WTC11 (cell line): ENCODE measurements at regions not wholly inside any gene's neighbourhood (a gene's known extent, or its start where the extent isn't known, plus 50 kb on each side); places are given as distances from the start of the nearest gene placed in this dataset.

Source experiments
- ATAC-seq: fragments of 200-7000 bp; cut with Tn5 transposase; 2 replicates; pipeline ENCODE4 v1.10.0; 2021; ENCODE audit warnings: mild to moderate bottlenecking, moderate library complexity
- CTCF ChIA-PET: fragments of 300-600 bp; sonication (Branson Sonifier 250); formaldehyde crosslinking; loops from one replicate; lab custom pipeline; 2021; ENCODE audit warnings: antibody characterized with exemption; lab: Charles Lee
- POLR2A ChIA-PET: fragments of 350-600 bp; sonication (Branson Sonifier 250); formaldehyde crosslinking; loops from one replicate; lab custom pipeline; 2021; ENCODE audit warnings: antibody characterized with exemption; lab: Charles Lee
- DNase-seq: peaks from one replicate; pipeline ENCODE4 v3.0.0; 2021; ENCODE audit warnings: low spot score
- H3K27ac Mint-ChIP-seq: 2 replicates; pipeline ENCODE4 v1.8.0; 2021; ENCODE audit warnings: mixed read lengths
- H3K27me3 Mint-ChIP-seq: 2 replicates; pipeline ENCODE4 v1.8.0; 2021; ENCODE audit warnings: low read depth, mild to moderate bottlenecking, moderate library complexity, mixed read lengths
- H3K36me3 Mint-ChIP-seq: 2 replicates; pipeline ENCODE4 v1.8.0; 2021; ENCODE audit warnings: mixed read lengths
- H3K4me1 Mint-ChIP-seq: 2 replicates; pipeline ENCODE4 v1.8.0; 2022; ENCODE audit warnings: mixed read lengths
- H3K4me3 Mint-ChIP-seq: 2 replicates; pipeline ENCODE4 v1.8.0; 2021; ENCODE audit warnings: mild to moderate bottlenecking, moderate library complexity, mixed read lengths
- H3K9me3 Mint-ChIP-seq: 2 replicates; pipeline ENCODE4 v1.8.0; 2021; ENCODE audit warnings: mixed read lengths
- ATF2 ChIP-seq: sonication (generic); formaldehyde crosslinking; IDR thresholded peaks from 2 replicates; pipeline ENCODE4 v1.8.1; 2022; ENCODE audit warnings: low read depth, missing genetic modification reagents, borderline replicate concordance
- CDX4 ChIP-seq: fragments of 250-450 bp; sonication (Bioruptor Pico); IDR thresholded peaks from 2 replicates; pipeline ENCODE4 v1.9.0; 2021; ENCODE audit warnings: moderate library complexity, mild to moderate bottlenecking, inconsistent platforms, borderline replicate concordance
- E2F5 ChIP-seq: sonication (generic); formaldehyde crosslinking; IDR thresholded peaks from 2 replicates; pipeline ENCODE4 v1.8.1; 2022; ENCODE audit warnings: mild to moderate bottlenecking, moderate library complexity, missing genetic modification reagents
- ERG ChIP-seq: fragments of 250-450 bp; sonication (Bioruptor Pico); IDR thresholded peaks from 2 replicates; pipeline ENCODE4 v1.8.0; 2021; ENCODE audit warnings: mild to moderate bottlenecking
- FOXJ3 ChIP-seq: sonication (generic); formaldehyde crosslinking; IDR thresholded peaks from 2 replicates; pipeline ENCODE4 v1.9.0; 2021; ENCODE audit warnings: missing genetic modification reagents, mild to moderate bottlenecking, borderline replicate concordance
- FOXP1 ChIP-seq: sonication (generic); formaldehyde crosslinking; IDR thresholded peaks from 2 replicates; pipeline ENCODE4 v1.8.0; 2022; ENCODE audit warnings: missing genetic modification reagents, mild to moderate bottlenecking, moderate library complexity, borderline replicate concordance
- GTF2I ChIP-seq: fragments of 250-450 bp; sonication (Bioruptor Pico); conservative IDR thresholded peaks from 2 replicates; pipeline ENCODE4 v1.4.0; 2021; ENCODE audit warnings: mild to moderate bottlenecking
- HMGA2 ChIP-seq: fragments of 250-450 bp; sonication (Bioruptor Pico); IDR thresholded peaks from 2 replicates; pipeline ENCODE4 v1.4.0; 2021; ENCODE audit warnings: mild to moderate bottlenecking, moderate library complexity
- JAZF1 ChIP-seq: fragments of 250-450 bp; sonication (Bioruptor Pico); IDR thresholded peaks from 2 replicates; pipeline ENCODE4 v1.9.0; 2021; ENCODE audit warnings: moderate library complexity, mild to moderate bottlenecking, inconsistent platforms
- KAT7 ChIP-seq: sonication (generic); formaldehyde crosslinking; IDR thresholded peaks from 2 replicates; pipeline ENCODE4 v1.8.1; 2023; ENCODE audit warnings: missing genetic modification reagents, mild to moderate bottlenecking, borderline replicate concordance
- MXD4 ChIP-seq: fragments of 250-450 bp; sonication (Bioruptor Pico); IDR thresholded peaks from 2 replicates; pipeline ENCODE4 v1.8.0; 2021; ENCODE audit warnings: mild to moderate bottlenecking, moderate library complexity, borderline replicate concordance
- RELA ChIP-seq: sonication (generic); formaldehyde crosslinking; IDR thresholded peaks from 2 replicates; pipeline ENCODE4 v1.8.1; 2022; ENCODE audit warnings: missing genetic modification reagents, mild to moderate bottlenecking, borderline replicate concordance
- TEAD1 ChIP-seq: sonication (generic); formaldehyde crosslinking; IDR thresholded peaks from 2 replicates; pipeline ENCODE4 v1.8.0; 2022; ENCODE audit warnings: mild to moderate bottlenecking, missing genetic modification reagents
- ZNF396 ChIP-seq: fragments of 250-450 bp; sonication (Bioruptor Pico); IDR thresholded peaks from 2 replicates; pipeline ENCODE4 v1.8.0; 2021; ENCODE audit warnings: mild to moderate bottlenecking, moderate library complexity, borderline replicate concordance
- ZNF416 ChIP-seq: fragments of 250-450 bp; sonication (Bioruptor Pico); IDR thresholded peaks from 2 replicates; pipeline ENCODE4 v1.9.0; 2021; ENCODE audit warnings: mild to moderate bottlenecking, inconsistent platforms
- ZNF532 ChIP-seq: fragments of 250-450 bp; sonication (Bioruptor Pico); IDR thresholded peaks from 2 replicates; pipeline ENCODE4 v1.9.0; 2021; ENCODE audit warnings: mild to moderate bottlenecking, borderline replicate concordance
- TF ChIP-seq, protein P1 (sequence below): sonication (generic); formaldehyde crosslinking; IDR thresholded peaks from 2 replicates; pipeline ENCODE4 v1.8.1; 2023; ENCODE audit warnings: mild to moderate bottlenecking, missing genetic modification reagents, borderline replicate concordance
- TF ChIP-seq, protein P2 (sequence below): fragments of 200-600 bp; IDR thresholded peaks from 2 replicates; pipeline ENCODE4 v1.8.0; 2022; ENCODE audit warnings: antibody characterized with exemption
- TF ChIP-seq, protein P3 (sequence below): sonication (generic); formaldehyde crosslinking; IDR thresholded peaks from 2 replicates; pipeline ENCODE4 v1.8.1; 2023; ENCODE audit warnings: mild to moderate bottlenecking, moderate library complexity, missing genetic modification reagents

GRCh38 chr16:58842746-58843145 is 108.6 kb upstream of the GOT2 start:
- H3K4me3 Mint-ChIP-seq: no peak overlapping the region
- H3K27me3 Mint-ChIP-seq: no peaks in the 10 kb centered on the region
- peaks cover 8% of the 10 kb centered on the region for H3K9me3 Mint-ChIP-seq
- ChIA-PET CTCF (interaction anchor here (1.3 kb wide), 1 partner anchor 29 kb away, joined by 13 read pairs; no protein-coding TSS in a partner anchor), POLR2A (no interaction called here)
- no peak overlapping the region for H3K27ac Mint-ChIP-seq
- peaks cover 2% of the 10 kb centered on the region; the same call in 1 of the 2 replicates for H3K4me1 Mint-ChIP-seq
- ATAC-seq: no peak
- peaks cover 11% of the 10 kb centered on the region for H3K36me3 Mint-ChIP-seq
- no peak for DNase-seq
- TF ChIP-seq ZNF532 (CRISPR knock-in tag) (no peak), KAT7 (CRISPR knock-in tag) (no peak), ZNF396 (CRISPR knock-in tag) (no peak), MXD4 (CRISPR knock-in tag) (no peak), GTF2I (CRISPR knock-in tag) (no peak), FOXP1 (CRISPR knock-in tag) (no peak), RELA (CRISPR knock-in tag) (no peak), TEAD1 (no peak), CDX4 (no peak), FOXJ3 (no peak), HMGA2 (CRISPR knock-in tag) (no peak), ZNF416 (no peak), ATF2 (CRISPR knock-in tag) (no peak), E2F5 (CRISPR knock-in tag) (no peak), ERG (CRISPR knock-in tag) (no peak), JAZF1 (no peak)
- TF ChIP-seq, protein P1, sequence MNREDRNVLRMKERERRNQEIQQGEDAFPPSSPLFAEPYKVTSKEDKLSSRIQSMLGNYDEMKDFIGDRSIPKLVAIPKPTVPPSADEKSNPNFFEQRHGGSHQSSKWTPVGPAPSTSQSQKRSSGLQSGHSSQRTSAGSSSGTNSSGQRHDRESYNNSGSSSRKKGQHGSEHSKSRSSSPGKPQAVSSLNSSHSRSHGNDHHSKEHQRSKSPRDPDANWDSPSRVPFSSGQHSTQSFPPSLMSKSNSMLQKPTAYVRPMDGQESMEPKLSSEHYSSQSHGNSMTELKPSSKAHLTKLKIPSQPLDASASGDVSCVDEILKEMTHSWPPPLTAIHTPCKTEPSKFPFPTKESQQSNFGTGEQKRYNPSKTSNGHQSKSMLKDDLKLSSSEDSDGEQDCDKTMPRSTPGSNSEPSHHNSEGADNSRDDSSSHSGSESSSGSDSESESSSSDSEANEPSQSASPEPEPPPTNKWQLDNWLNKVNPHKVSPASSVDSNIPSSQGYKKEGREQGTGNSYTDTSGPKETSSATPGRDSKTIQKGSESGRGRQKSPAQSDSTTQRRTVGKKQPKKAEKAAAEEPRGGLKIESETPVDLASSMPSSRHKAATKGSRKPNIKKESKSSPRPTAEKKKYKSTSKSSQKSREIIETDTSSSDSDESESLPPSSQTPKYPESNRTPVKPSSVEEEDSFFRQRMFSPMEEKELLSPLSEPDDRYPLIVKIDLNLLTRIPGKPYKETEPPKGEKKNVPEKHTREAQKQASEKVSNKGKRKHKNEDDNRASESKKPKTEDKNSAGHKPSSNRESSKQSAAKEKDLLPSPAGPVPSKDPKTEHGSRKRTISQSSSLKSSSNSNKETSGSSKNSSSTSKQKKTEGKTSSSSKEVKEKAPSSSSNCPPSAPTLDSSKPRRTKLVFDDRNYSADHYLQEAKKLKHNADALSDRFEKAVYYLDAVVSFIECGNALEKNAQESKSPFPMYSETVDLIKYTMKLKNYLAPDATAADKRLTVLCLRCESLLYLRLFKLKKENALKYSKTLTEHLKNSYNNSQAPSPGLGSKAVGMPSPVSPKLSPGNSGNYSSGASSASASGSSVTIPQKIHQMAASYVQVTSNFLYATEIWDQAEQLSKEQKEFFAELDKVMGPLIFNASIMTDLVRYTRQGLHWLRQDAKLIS (CRISPR knock-in tag): no peak
- TF ChIP-seq, protein P2, sequence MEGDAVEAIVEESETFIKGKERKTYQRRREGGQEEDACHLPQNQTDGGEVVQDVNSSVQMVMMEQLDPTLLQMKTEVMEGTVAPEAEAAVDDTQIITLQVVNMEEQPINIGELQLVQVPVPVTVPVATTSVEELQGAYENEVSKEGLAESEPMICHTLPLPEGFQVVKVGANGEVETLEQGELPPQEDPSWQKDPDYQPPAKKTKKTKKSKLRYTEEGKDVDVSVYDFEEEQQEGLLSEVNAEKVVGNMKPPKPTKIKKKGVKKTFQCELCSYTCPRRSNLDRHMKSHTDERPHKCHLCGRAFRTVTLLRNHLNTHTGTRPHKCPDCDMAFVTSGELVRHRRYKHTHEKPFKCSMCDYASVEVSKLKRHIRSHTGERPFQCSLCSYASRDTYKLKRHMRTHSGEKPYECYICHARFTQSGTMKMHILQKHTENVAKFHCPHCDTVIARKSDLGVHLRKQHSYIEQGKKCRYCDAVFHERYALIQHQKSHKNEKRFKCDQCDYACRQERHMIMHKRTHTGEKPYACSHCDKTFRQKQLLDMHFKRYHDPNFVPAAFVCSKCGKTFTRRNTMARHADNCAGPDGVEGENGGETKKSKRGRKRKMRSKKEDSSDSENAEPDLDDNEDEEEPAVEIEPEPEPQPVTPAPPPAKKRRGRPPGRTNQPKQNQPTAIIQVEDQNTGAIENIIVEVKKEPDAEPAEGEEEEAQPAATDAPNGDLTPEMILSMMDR: no peak
- TF ChIP-seq, protein P3, sequence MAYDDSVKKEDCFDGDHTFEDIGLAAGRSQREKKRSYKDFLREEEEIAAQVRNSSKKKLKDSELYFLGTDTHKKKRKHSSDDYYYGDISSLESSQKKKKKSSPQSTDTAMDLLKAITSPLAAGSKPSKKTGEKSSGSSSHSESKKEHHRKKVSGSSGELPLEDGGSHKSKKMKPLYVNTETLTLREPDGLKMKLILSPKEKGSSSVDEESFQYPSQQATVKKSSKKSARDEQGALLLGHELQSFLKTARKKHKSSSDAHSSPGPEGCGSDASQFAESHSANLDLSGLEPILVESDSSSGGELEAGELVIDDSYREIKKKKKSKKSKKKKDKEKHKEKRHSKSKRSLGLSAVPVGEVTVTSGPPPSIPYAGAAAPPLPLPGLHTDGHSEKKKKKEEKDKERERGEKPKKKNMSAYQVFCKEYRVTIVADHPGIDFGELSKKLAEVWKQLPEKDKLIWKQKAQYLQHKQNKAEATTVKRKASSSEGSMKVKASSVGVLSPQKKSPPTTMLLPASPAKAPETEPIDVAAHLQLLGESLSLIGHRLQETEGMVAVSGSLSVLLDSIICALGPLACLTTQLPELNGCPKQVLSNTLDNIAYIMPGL (CRISPR knock-in tag): no peak
